HEK293 (cell line): ENCODE measurements at regions not wholly inside any gene's neighbourhood (a gene's known extent, or its start where the extent isn't known, plus 50 kb on each side); places are given as distances from the start of the nearest gene placed in this dataset.

Experiments
- GLIS1 ChIP-seq: fragments of 450-650 bp; formaldehyde crosslinking; IDR thresholded peaks from 2 replicates; pipeline ENCODE4 v1.5.1; 2016; ENCODE audit warnings: missing biosample characterization, missing genetic modification characterization
- SALL2 ChIP-seq: fragments of 450-650 bp; formaldehyde crosslinking; IDR thresholded peaks from 2 replicates; pipeline ENCODE4 v1.5.0; 2017; ENCODE audit warnings: missing biosample characterization, mild to moderate bottlenecking, missing genetic modification characterization, borderline replicate concordance
- TRIM28 ChIP-seq: IDR thresholded peaks from 2 replicates; pipeline ENCODE4 v1.6.1; 2011; ENCODE audit warnings: low read length, control low read depth, borderline replicate concordance
- ZNF155 ChIP-seq: fragments of 450-650 bp; formaldehyde crosslinking; IDR thresholded peaks from 2 replicates; pipeline ENCODE4 v1.5.1; 2016; ENCODE audit warnings: missing biosample characterization, missing genetic modification characterization
- ZNF354C ChIP-seq: fragments of 450-650 bp; formaldehyde crosslinking; IDR thresholded peaks from 2 replicates; pipeline ENCODE4 v1.5.1; 2016; ENCODE audit warnings: missing biosample characterization, missing genetic modification characterization, low read depth, borderline replicate concordance
- ZNF426 ChIP-seq: fragments of 450-650 bp; formaldehyde crosslinking; IDR thresholded peaks from 2 replicates; pipeline ENCODE4 v1.5.1; 2017; ENCODE audit warnings: missing biosample characterization, missing genetic modification characterization, mild to moderate bottlenecking, inconsistent platforms, moderate library complexity
- ZNF600 ChIP-seq: fragments of 450-650 bp; formaldehyde crosslinking; IDR thresholded peaks from 2 replicates; pipeline ENCODE4 v1.5.1; 2016; ENCODE audit warnings: missing biosample characterization, missing genetic modification characterization
- TF ChIP-seq, protein P1 (sequence below): fragments of 450-650 bp; formaldehyde crosslinking; IDR thresholded peaks from 2 replicates; pipeline ENCODE4 v1.5.1; 2016; ENCODE audit warnings: missing biosample characterization, missing genetic modification characterization
- TF ChIP-seq, protein P2 (sequence below): fragments of 450-650 bp; formaldehyde crosslinking; IDR thresholded peaks from 2 replicates; pipeline ENCODE4 v1.5.1; 2016; ENCODE audit warnings: missing biosample characterization, missing genetic modification characterization
- TF ChIP-seq, protein P3 (sequence below): fragments of 450-650 bp; formaldehyde crosslinking; IDR thresholded peaks from 2 replicates; pipeline ENCODE4 v1.5.1; 2016; ENCODE audit warnings: missing biosample characterization, missing genetic modification characterization
- TF ChIP-seq, protein P4 (sequence below): fragments of 450-650 bp; formaldehyde crosslinking; IDR thresholded peaks from 2 replicates; pipeline ENCODE4 v1.5.1; 2016; ENCODE audit warnings: missing biosample characterization, missing genetic modification characterization

DNA sequence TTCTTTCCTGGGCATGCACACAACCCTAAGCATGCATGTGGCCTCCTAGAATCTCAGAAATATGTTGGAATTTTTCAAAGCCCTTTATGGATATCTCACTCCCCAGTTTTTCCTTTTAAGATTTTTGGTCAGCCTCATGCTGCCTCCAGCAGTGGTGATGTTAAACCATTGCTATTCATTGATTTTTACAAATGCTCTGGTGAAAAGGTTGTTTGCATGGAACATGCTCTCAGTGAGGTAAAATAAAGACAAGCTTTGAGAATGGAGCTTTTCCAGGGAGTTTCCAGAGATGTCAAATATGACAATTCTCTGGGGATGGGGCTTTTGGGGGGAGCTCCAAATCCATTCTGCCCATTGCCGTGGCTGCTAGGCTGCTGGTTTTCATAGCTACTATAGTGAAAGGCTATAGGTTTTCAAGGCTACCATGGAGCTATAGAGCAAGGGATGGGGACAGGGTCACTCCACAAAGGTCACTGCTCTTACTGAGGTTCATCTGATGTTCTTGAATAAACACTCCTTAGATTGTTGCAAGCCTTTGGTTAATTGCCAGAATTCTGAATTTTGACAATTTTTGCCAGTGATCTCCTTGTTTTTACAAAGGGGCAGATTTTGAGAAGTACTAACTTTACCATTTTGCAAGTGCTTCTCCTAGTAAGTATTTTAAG lies 178.1 kb upstream of the ARG1 start:
- TF ChIP-seq, protein P1, sequence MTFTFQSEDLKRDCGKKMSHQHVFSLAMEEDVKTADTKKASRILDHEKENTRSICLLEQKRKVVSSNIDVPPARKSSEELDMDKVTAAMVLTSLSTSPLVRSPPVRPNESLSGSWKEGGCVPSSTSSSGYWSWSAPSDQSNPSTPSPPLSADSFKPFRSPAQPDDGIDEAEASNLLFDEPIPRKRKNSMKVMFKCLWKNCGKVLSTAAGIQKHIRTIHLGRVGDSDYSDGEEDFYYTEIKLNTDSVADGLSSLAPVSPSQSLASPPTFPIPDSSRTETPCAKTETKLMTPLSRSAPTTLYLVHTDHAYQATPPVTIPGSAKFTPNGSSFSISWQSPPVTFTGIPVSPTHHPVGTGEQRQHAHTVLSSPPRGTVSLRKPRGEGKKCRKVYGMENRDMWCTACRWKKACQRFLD (tag by site-specific recombination): no peak
- TF ChIP-seq GLIS1 (tag by site-specific recombination): no peak
- TF ChIP-seq, protein P2, sequence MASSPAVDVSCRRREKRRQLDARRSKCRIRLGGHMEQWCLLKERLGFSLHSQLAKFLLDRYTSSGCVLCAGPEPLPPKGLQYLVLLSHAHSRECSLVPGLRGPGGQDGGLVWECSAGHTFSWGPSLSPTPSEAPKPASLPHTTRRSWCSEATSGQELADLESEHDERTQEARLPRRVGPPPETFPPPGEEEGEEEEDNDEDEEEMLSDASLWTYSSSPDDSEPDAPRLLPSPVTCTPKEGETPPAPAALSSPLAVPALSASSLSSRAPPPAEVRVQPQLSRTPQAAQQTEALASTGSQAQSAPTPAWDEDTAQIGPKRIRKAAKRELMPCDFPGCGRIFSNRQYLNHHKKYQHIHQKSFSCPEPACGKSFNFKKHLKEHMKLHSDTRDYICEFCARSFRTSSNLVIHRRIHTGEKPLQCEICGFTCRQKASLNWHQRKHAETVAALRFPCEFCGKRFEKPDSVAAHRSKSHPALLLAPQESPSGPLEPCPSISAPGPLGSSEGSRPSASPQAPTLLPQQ (tag by site-specific recombination): no peak
- no peak for TF ChIP-seq SALL2 (tag by site-specific recombination)
- TF ChIP-seq ZNF600: no peak
- TF ChIP-seq, protein P3, sequence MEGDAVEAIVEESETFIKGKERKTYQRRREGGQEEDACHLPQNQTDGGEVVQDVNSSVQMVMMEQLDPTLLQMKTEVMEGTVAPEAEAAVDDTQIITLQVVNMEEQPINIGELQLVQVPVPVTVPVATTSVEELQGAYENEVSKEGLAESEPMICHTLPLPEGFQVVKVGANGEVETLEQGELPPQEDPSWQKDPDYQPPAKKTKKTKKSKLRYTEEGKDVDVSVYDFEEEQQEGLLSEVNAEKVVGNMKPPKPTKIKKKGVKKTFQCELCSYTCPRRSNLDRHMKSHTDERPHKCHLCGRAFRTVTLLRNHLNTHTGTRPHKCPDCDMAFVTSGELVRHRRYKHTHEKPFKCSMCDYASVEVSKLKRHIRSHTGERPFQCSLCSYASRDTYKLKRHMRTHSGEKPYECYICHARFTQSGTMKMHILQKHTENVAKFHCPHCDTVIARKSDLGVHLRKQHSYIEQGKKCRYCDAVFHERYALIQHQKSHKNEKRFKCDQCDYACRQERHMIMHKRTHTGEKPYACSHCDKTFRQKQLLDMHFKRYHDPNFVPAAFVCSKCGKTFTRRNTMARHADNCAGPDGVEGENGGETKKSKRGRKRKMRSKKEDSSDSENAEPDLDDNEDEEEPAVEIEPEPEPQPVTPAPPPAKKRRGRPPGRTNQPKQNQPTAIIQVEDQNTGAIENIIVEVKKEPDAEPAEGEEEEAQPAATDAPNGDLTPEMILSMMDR: no peak
- no peak for TF ChIP-seq ZNF155 (tag by site-specific recombination)
- TF ChIP-seq, protein P4, sequence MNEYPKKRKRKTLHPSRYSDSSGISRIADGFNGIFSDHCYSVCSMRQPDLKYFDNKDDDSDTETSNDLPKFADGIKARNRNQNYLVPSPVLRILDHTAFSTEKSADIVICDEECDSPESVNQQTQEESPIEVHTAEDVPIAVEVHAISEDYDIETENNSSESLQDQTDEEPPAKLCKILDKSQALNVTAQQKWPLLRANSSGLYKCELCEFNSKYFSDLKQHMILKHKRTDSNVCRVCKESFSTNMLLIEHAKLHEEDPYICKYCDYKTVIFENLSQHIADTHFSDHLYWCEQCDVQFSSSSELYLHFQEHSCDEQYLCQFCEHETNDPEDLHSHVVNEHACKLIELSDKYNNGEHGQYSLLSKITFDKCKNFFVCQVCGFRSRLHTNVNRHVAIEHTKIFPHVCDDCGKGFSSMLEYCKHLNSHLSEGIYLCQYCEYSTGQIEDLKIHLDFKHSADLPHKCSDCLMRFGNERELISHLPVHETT (tag by site-specific recombination): no peak
- no peak for TF ChIP-seq TRIM28
- TF ChIP-seq ZNF426 (tag by site-specific recombination): no peak
- TF ChIP-seq ZNF354C (tag by site-specific recombination): no peak
